ENCODE measurements at regions not wholly inside any gene's neighbourhood (a gene's known extent, or its start where the extent isn't known, plus 50 kb on each side); places are given as distances from the start of the nearest gene placed in this dataset.

DNA sequence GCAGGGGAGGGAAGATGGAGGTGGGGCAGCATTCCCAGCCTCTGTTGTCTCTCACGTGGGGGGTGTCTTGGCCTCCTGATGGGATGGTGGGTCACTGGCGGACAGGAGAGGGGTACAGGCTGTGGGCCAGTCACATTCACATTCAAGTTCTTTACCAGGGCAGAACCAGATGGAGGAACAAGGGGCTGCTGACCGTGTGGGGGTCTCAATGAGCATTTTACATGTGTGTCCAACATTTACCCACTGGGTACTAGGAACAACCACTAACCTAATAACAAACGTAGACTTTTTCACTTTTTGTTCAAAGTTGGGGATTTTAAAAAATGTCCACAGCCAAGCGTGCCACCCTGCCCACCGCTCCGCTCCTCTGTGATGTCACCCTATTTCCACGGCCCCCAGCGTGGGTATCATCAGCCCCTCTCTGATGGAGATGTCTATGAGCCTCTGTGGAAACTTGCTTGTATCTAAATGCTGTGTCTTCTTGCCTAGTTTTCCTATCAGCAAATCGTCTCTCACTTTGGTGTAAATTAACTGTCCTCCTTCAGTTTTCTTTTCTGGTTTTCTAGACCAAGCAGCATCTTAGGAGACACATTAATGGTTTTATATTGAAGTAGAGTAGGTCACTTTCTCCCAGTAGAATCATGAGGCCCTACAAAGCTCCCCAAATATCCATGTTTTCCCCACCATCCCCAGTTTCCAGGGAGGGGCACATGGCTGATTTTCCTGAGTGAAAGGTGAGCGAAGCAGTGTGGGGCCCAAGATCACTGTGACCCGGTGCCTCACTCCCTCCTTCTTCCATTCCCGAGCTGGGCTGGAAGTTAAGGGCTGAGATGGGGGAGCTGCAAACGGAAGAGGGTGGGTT is 936.7 kb downstream of the BRD1 start:
- Mint-ChIP-seq H3K4me3 (no peak overlapping the region), H3K27me3 (peaks cover 47% of the 10 kb centered on the region), H3K9me3 (no peaks in the 10 kb centered on the region), H3K27ac (no peak overlapping the region), H3K4me1 (ENCODE audit: low read depth) (no peaks in the 10 kb centered on the region), H3K36me3 (ENCODE audit: low read depth) (no peaks in the 10 kb centered on the region)
- no peak for DNase-seq

DNA sequence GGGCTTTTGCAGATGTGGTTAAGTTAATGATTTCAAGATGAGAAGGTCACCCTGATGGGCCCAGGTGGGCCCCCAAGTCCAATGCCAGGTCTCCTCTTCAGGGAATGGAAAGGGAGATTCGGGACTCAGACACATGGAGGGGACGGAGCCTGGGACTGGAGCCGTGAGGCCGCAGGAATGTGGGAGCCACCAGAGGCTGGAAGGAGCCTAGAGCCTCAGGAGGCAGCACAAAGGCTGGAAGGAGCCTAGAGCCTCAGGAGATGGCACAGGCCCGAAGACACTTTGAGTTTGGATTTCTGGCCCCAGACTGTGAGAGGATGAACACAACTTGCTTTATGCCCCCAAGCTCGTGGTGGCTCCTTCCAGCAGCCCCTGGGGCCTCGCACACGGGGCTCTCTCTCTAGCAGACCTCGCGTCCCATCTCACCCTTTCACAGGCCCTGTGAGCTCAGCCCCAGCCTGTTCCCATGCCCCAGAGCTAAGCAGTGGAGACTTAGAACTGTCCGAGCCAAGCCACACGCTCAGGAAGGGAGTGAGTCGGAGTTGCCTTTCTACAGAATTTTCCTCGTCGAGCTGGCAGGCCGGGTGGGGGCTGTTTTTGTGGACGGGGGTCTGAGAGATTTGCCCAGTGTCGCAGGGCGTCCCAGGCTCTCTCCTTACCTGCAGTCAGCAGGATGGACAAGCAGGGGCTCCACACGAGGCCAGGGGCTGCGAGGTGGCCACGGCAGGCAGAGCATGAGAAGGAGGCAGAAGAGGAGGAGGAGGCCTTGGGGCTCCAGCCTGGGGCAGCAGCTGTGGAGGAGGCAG is 937.6 kb downstream of the BRD1 start:
- no peak overlapping the region for H3K4me3 Mint-ChIP-seq
- H3K4me1 Mint-ChIP-seq (ENCODE audit: low read depth) = no peaks in the 10 kb centered on the region
- H3K27me3 Mint-ChIP-seq = peaks cover 43% of the 10 kb centered on the region
- no peaks in the 10 kb centered on the region for H3K9me3 Mint-ChIP-seq
- no peak overlapping the region for H3K27ac Mint-ChIP-seq
- no peaks in the 10 kb centered on the region for H3K36me3 Mint-ChIP-seq (ENCODE audit: low read depth)
- DNase-seq = peak; percentile 19

DNA sequence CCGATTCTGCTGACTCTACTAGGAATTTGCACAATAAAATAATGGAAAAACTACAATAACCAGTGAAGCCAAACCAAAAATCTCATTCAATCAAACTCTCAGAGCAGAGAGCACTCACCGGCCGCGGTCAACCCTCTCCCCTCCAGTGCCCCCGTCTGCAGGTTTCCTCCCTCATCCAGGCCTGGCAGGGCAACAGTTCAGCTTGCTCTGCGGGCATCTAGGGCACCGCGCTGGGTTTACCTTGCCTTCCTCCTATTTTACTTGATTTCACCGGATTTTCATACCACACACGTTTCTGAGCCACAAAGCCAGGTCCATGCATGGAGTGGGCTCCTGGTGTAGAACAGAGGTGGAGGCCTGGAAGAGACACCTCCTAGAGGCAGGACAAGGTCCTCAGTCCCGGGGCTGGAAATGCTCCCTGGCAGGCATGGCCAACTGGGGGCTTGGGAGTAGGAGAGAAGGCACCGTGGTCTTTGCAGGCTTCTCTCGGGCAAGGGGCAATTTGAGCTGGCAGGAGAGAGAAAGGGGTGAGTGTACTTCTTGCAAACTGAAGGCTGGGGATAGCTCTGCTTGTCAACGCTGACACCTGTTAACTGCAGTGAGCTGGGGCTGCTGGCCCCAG is 938.4 kb downstream of the BRD1 start:
- Mint-ChIP-seq H3K27ac (no peak overlapping the region), H3K9me3 (no peaks in the 10 kb centered on the region)

DNA sequence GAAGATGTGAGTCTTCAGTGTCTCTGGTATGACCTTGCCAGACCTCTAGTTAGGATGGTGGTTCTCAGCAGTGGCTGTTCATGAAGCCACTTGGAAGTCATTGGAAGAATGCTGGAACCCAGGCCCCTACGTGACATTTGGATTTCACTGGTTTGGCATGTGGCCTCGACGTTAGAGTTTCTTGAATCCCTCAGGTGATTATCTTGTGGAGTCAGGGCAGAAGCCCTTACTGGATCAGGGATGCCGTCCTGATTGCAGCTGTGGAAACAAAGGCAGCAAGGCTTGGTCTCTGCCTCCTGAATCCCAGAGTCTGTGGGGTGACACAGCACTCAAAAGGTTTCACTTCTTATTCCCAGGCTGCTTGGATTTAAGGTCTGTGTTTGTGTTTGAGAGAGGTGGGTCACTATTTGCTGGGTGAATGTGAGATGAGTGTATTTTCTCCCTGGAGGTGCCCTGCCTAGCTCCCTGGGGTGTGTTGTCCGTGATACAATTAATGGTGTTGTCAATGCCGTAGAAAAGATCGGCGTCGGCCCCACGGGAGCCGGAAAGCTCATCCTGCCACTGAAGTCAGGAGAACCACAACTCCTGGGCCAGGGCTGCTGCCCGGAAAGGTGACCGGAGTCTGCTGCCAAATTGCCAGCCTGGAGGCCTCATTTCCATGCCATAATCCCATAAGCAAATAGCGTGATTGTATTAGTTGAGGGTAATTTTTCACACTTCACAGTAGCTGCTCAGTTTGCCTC is 939.0 kb downstream of the BRD1 start:
- H3K27me3 Mint-ChIP-seq = peaks cover 38% of the 10 kb centered on the region
- no peak overlapping the region for H3K27ac Mint-ChIP-seq
- H3K9me3 Mint-ChIP-seq = no peaks in the 10 kb centered on the region
- no peak overlapping the region for H3K4me3 Mint-ChIP-seq
- H3K36me3 Mint-ChIP-seq (ENCODE audit: low read depth) = no peaks in the 10 kb centered on the region
- no peaks in the 10 kb centered on the region for H3K4me1 Mint-ChIP-seq (ENCODE audit: low read depth)
- no peak for DNase-seq

More for the DNA sequence above, 938.4 kb downstream of the BRD1 start:
- Mint-ChIP-seq H3K36me3 (ENCODE audit: low read depth) (no peaks in the 10 kb centered on the region), H3K4me3 (no peak overlapping the region), H3K27me3 (peaks cover 39% of the 10 kb centered on the region), H3K4me1 (ENCODE audit: low read depth) (no peaks in the 10 kb centered on the region)
- DNase-seq = peak; percentile 24

DNA sequence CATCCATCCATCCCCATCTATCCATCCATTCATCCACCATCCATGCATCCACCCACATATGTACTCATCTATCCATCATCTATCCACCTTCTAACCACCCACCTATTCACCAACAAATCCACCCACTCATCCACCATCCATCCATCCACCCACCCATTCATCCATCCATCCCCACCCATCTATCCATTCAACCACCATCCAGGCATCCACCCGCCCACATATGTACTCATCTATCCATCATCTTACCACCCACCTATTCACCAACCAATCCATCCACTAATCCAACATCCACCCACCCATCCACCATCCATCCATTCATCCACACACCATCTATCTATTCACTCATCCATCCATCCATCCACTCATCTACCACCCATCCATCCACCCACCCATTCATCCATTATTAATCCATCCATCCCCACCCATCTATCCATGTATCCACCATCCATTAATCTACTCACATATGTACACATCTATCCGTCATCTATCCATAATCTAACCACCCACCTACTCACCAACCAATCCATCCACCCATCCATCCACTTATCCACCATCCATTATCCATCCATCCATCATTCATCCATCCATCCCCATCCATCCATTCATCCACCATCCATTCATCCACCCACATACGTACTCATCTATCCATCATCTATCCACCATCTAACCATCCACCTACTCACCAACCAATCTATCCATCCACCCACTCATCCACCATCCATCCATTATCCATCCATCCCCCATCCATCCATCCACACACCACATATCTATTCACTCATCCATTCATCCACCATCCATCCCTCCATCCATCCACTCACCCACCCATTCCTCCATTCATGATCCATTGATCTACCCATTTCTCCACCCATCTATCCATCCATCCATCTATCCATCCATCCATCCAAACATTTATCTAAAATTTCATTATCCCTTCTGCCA is 940.0 kb downstream of the BRD1 start:
- H3K4me3 Mint-ChIP-seq = no peak overlapping the region
- H3K4me1 Mint-ChIP-seq (ENCODE audit: low read depth) = no peaks in the 10 kb centered on the region
- DNase-seq = no peak
- H3K27me3 Mint-ChIP-seq = peaks cover 30% of the 10 kb centered on the region
- H3K9me3 Mint-ChIP-seq = no peaks in the 10 kb centered on the region
- no peak overlapping the region for H3K27ac Mint-ChIP-seq
- no peaks in the 10 kb centered on the region for H3K36me3 Mint-ChIP-seq (ENCODE audit: low read depth)

DNA sequence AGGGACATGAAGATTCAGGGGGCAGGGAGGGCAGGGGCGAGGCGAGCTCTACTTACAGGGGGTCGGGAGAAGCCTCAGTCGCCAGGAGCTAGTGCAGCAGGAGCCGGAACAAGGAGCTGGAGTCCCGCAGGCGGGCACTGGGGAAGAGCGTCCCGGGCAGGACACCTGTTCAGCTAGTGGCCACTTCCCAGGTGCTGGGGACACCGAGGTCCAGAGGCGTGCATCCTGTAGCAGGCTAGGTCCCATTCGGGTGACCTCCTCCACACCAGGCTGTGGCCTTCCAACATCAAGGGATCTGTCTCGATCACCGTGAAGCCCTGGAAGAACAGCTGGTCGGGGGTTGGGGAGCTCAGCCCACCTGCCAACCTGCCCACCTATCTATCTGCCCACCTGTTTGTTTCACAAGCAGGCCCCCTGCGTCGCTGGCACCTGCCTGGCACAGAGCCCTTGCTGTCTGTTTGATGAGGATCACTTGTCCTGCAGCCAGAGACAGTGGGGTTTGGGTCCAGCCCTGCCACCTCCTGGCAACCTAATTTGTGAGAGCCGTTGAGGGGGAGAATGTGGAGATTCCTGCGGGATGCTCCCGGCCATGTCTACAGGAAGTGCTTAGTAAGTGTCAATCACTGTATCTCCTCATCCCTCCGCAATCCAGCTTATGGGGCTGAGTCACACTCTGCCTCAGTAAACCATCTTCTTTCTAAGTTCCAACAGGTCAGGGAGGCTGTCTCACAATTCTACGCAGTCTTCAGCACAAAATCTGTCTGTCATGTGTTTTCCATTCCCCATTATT is 940.9 kb downstream of the BRD1 start:
- no peaks in the 10 kb centered on the region for H3K36me3 Mint-ChIP-seq (ENCODE audit: low read depth)
- no peak overlapping the region for H3K27ac Mint-ChIP-seq
- no peaks in the 10 kb centered on the region for H3K4me1 Mint-ChIP-seq (ENCODE audit: low read depth)
- DNase-seq = no peak
- no peak overlapping the region for H3K4me3 Mint-ChIP-seq
- H3K9me3 Mint-ChIP-seq = no peaks in the 10 kb centered on the region
- peaks cover 27% of the 10 kb centered on the region for H3K27me3 Mint-ChIP-seq

DNA sequence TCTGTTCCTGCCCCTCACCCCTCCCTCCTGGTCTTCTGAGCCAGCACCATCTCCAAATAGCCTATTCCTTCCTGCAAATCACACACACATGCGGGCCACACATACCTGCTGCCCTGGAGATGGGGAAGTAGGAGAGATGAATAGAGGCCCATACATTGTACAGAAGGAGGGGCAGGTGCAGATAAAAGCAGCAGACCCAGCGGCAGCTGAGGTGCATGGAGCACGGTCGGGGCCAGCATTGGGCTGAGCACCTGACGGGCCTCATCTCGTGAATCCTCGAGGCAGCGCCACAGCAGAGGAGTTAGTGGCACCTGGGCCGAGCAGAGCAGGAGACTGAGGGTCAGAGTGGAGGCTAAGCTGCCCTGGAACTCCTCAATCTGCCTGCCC is 941.8 kb downstream of the BRD1 start:
- Mint-ChIP-seq H3K9me3 (no peaks in the 10 kb centered on the region), H3K36me3 (ENCODE audit: low read depth) (no peaks in the 10 kb centered on the region), H3K27me3 (peaks cover 24% of the 10 kb centered on the region), H3K27ac (no peak overlapping the region), H3K4me1 (ENCODE audit: low read depth) (no peaks in the 10 kb centered on the region), H3K4me3 (no peak overlapping the region)
- DNase-seq = no peak

DNA sequence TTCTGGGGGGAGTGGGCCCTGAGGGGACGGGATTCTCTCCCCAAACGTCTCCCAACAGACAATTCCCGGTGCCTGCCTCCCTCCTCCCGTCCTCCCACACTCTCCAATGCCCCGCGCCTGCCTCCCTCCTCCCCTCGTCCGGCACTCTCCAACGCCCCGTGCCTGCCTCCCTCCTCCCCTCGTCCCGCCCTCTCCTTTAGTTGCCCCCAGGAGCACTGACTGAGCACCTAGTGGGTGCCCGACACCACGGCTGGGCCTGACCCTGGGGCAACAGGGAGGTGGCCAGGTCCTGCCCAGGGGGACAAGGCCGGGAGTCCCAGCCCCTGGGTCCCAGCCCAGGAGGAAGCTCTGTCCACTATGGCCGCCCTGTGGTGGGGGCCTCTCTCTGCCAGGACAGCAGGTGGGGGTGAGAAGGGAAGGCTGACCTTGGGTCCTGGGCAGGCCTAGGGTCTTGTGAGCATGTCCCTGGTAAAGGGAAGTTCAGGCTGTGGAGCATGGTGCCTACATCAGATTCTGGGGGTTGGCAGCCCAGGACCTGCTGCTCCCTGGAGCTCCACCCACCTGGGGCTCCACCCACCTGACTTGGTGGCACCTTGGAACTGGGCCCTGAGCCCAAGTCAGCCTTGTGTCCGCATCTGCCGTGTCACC is 942.3 kb downstream of the BRD1 start:
- no peak for DNase-seq
- no peaks in the 10 kb centered on the region for H3K4me1 Mint-ChIP-seq (ENCODE audit: low read depth)
- H3K4me3 Mint-ChIP-seq = no peak overlapping the region
- no peaks in the 10 kb centered on the region for H3K9me3 Mint-ChIP-seq
- no peaks in the 10 kb centered on the region for H3K36me3 Mint-ChIP-seq (ENCODE audit: low read depth)
- no peak overlapping the region for H3K27ac Mint-ChIP-seq
- peaks cover 18% of the 10 kb centered on the region for H3K27me3 Mint-ChIP-seq

DNA sequence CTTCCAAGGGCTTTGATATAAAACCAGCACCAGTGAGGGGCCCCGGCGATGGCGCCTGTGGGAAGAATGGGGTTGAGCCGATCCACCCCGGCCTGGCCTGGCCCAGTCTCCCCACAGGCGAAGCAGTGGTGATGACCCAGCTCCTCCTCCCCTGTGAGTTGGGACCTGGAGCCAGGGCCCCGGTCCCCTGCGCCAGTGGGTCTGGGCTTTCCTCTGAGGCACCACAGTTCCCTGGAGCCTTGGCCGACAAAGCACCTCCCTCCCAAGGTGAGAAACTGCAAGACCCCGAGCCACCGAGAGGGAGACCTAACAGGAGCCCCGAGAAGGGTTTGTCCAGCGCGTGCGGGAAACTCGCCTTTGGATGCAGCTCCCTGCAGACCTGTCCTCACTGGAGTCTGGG is 942.9 kb downstream of the BRD1 start:
- H3K27ac Mint-ChIP-seq = no peak overlapping the region
- peaks cover 14% of the 10 kb centered on the region for H3K27me3 Mint-ChIP-seq
- no peaks in the 10 kb centered on the region for H3K36me3 Mint-ChIP-seq (ENCODE audit: low read depth)
- H3K4me3 Mint-ChIP-seq = no peak overlapping the region
- H3K4me1 Mint-ChIP-seq (ENCODE audit: low read depth) = no peaks in the 10 kb centered on the region
- no peak for DNase-seq
- no peaks in the 10 kb centered on the region for H3K9me3 Mint-ChIP-seq

DNA sequence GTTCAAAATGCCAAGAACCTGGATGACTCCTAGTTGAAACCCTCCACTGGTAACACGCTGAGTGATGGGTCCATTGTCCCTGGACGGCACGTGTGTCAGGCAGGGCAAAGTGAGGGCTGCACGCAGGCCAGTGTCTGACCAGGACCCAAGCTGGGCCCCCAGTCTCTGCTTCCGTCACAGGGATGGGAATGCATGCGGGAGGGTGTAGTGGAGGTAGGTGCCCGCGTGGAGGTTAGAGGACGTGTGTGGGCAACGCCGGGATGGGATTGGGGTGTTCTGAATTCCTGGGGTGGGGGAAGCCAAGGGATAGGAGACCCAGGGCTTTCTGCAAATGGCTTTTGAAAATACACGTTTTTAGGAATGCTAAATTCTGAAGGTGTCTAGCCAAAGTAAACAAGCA is 943.3 kb downstream of the BRD1 start:
- Mint-ChIP-seq H3K4me1 (ENCODE audit: low read depth) (no peaks in the 10 kb centered on the region), H3K27ac (no peak overlapping the region), H3K36me3 (ENCODE audit: low read depth) (no peaks in the 10 kb centered on the region), H3K4me3 (no peak overlapping the region), H3K9me3 (no peaks in the 10 kb centered on the region), H3K27me3 (peaks cover 14% of the 10 kb centered on the region)
- DNase-seq = no peak

DNA sequence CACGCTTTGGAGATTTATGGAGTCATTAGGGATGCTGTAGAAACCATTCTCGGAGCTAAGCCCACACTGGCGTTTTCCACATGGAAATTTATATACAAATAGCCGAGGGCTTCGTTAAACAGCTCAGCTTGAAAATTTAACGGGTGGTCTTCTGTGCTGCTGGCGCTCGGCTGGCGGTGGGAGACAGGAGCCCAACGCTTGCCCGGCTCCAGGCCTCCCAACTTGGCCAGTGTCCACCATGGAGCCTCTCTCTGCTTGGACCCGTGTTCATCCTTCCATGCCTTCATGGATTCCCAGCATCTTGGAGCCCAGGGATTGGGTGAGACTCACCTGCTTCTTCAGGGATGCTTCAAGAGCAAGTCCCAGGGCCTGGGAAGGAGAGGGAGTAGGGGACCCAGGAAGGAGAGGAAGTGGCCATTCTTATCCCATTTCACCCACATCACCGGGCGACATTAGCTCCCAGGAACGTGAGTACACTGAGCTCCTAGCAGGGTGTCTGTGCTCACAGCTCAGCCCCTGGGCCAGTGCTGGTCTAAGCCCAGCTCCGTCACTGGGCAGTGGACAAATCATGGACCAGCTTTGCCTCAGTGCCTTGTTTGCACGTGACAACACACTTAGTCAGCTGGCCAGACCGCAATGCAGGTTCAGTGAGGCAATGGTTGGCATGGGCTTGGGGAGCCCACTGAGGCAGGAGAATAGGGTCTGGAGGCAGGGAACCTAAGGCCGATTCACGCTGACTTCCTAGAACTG is 944.3 kb downstream of the BRD1 start:
- Mint-ChIP-seq H3K9me3 (no peaks in the 10 kb centered on the region), H3K27ac (no peak overlapping the region)
- DNase-seq = no peak

DNA sequence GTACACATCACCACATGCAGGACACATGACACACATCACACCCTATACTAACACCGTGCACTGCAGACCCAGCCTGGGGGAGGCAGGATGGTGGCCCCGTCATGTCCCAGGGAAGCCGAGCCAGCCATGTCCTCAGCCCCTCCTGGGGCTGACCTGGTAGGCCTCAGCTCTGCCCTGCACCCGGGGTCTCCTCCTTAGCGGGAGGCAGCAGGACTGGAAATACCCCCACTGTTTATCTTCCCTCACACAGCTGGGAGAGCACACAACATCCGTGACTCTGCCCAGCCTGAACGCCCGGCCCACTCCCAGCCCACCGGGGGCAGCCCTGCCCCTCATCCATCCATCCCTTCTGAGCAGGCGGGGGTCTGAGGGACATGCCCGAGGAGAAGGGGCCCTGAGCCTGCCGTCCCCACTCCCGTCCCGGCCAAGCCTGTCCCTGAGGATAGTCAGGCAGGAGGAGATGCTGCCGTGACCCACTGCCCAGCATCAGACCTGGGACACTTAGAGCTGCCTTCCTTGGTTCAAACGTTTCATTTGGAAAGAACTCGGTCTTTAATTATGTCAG is 945.0 kb downstream of the BRD1 start:
- no peak overlapping the region for H3K4me3 Mint-ChIP-seq
- DNase-seq = no peak
- no peak overlapping the region for H3K27ac Mint-ChIP-seq
- peaks cover 14% of the 10 kb centered on the region for H3K27me3 Mint-ChIP-seq
- no peaks in the 10 kb centered on the region for H3K4me1 Mint-ChIP-seq (ENCODE audit: low read depth)
- H3K36me3 Mint-ChIP-seq (ENCODE audit: low read depth) = no peaks in the 10 kb centered on the region
- H3K9me3 Mint-ChIP-seq = no peaks in the 10 kb centered on the region

More for the DNA sequence above, 944.3 kb downstream of the BRD1 start:
- no peaks in the 10 kb centered on the region for H3K4me1 Mint-ChIP-seq (ENCODE audit: low read depth)
- no peak overlapping the region for H3K4me3 Mint-ChIP-seq
- no peaks in the 10 kb centered on the region for H3K36me3 Mint-ChIP-seq (ENCODE audit: low read depth)
- H3K27me3 Mint-ChIP-seq = peaks cover 14% of the 10 kb centered on the region

Data from activated T-cell treated with anti-CD3 and anti-CD28 coated beads, Interleukin-2, amount 50 U/mL, for 24 hours (primary cell).